SK-N-SH treated with all-trans-retinoic acid at 6 μM for 48 hours (cell line): ENCODE measurements at regions not wholly inside any gene's neighbourhood (a gene's known extent, or its start where the extent isn't known, plus 50 kb on each side); places are given as distances from the start of the nearest gene placed in this dataset.
"Not testable (repeated sequence)": the region's sequence is repeated elsewhere in the genome, so short reads cannot be mapped to it uniquely, and the experiment has no call there.

Source experiments
- BACH2 ChIP-seq: fragments of 250-450 bp; sonication (Bioruptor Pico); IDR thresholded peaks from 2 replicates; pipeline ENCODE4 v1.9.0; 2021; ENCODE audit warnings: mild to moderate bottlenecking, borderline replicate concordance
- CSDC2 ChIP-seq: fragments of 250-450 bp; sonication (Bioruptor Pico); IDR thresholded peaks from 2 replicates; pipeline ENCODE4 v1.5.0; 2020; ENCODE audit warnings: mild to moderate bottlenecking, moderate library complexity
- OSR1 ChIP-seq: fragments of 250-450 bp; sonication (Bioruptor Pico); IDR thresholded peaks from 2 replicates; pipeline ENCODE4 v1.8.0; 2022; ENCODE audit warnings: moderate library complexity, mild to moderate bottlenecking, inconsistent platforms
- TCF4 ChIP-seq: fragments of 250-450 bp; sonication (Bioruptor Pico); IDR thresholded peaks from 2 replicates; pipeline ENCODE4 v1.8.0; 2021; ENCODE audit warnings: mild to moderate bottlenecking, moderate library complexity, borderline replicate concordance
- TSHZ2 ChIP-seq: fragments of 250-450 bp; sonication (Bioruptor Pico); IDR thresholded peaks from 2 replicates; pipeline ENCODE4 v1.5.0; 2020; ENCODE audit warnings: mild to moderate bottlenecking, moderate library complexity
- ZFP3 ChIP-seq: fragments of 250-450 bp; sonication (Bioruptor Pico); IDR thresholded peaks from 2 replicates; pipeline ENCODE4 v1.5.0; 2020; ENCODE audit warnings: mild to moderate bottlenecking, moderate library complexity
- ZNF565 ChIP-seq: fragments of 450-650 bp; formaldehyde crosslinking; conservative IDR thresholded peaks from 2 replicates; pipeline ENCODE4 v1.5.0; 2020; ENCODE audit warnings: low read depth, mild to moderate bottlenecking, moderate library complexity
- ZNF70 ChIP-seq: fragments of 450-650 bp; formaldehyde crosslinking; IDR thresholded peaks from 2 replicates; pipeline ENCODE4 v1.5.0; 2020; ENCODE audit warnings: mild to moderate bottlenecking, moderate library complexity
- ZNF8 ChIP-seq: fragments of 450-650 bp; formaldehyde crosslinking; IDR thresholded peaks from 2 replicates; pipeline ENCODE4 v1.5.0; 2020; ENCODE audit warnings: mild to moderate bottlenecking, moderate library complexity
- TF ChIP-seq, protein P1 (sequence below): fragments of 250-450 bp; sonication (Bioruptor Pico); IDR thresholded peaks from 2 replicates; pipeline ENCODE4 v1.8.0; 2020; ENCODE audit warnings: mild to moderate bottlenecking, moderate library complexity, borderline replicate concordance

GRCh38 chr5:102688076-102688475, 67.0 kb upstream of the PAM start:
- TF ChIP-seq CSDC2 (CRISPR knock-in tag); ZNF8; ZNF70 (CRISPR knock-in tag); OSR1; ZFP3 (CRISPR knock-in tag); ZNF565 (CRISPR knock-in tag); BACH2 (CRISPR knock-in tag); TCF4 (CRISPR knock-in tag); TSHZ2: not testable (repeated sequence)
- TF ChIP-seq, protein P1, sequence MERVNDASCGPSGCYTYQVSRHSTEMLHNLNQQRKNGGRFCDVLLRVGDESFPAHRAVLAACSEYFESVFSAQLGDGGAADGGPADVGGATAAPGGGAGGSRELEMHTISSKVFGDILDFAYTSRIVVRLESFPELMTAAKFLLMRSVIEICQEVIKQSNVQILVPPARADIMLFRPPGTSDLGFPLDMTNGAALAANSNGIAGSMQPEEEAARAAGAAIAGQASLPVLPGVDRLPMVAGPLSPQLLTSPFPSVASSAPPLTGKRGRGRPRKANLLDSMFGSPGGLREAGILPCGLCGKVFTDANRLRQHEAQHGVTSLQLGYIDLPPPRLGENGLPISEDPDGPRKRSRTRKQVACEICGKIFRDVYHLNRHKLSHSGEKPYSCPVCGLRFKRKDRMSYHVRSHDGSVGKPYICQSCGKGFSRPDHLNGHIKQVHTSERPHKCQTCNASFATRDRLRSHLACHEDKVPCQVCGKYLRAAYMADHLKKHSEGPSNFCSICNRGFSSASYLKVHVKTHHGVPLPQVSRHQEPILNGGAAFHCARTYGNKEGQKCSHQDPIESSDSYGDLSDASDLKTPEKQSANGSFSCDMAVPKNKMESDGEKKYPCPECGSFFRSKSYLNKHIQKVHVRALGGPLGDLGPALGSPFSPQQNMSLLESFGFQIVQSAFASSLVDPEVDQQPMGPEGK (CRISPR knock-in tag) = not testable (repeated sequence)
